GM12878 (cell line): ENCODE measurements at regions not wholly inside any gene's neighbourhood (a gene's known extent, or its start where the extent isn't known, plus 50 kb on each side); places are given as distances from the start of the nearest gene placed in this dataset.
A peak's percentile ranks its signal among the peaks of the same experiment; 100 is the strongest.

Source experiments
- CEBPB ChIP-seq, 2 experiments: fragments of 150-350 bp in 1 of 2; IDR thresholded peaks; 2 replicates each; pipeline ENCODE4 v1.6.1; 2012 to 2014; ENCODE audit warnings: low read depth in 2 of 2, low read length in 2 of 2, borderline replicate concordance in 1 of 2, inconsistent platforms in 1 of 2
- CHD2 ChIP-seq: IDR thresholded peaks from 2 replicates; pipeline ENCODE4 v1.6.1; 2011; ENCODE audit warnings: low read depth, low read length, improper control_type of control experiment, borderline replicate concordance
- CHD4 ChIP-seq: fragments of 200-600 bp; sonication (generic); IDR thresholded peaks from 2 replicates; pipeline ENCODE4 v1.6.1; 2016; ENCODE audit warnings: mild to moderate bottlenecking
- E2F8 ChIP-seq: fragments of 450-650 bp; IDR thresholded peaks from 2 replicates; pipeline ENCODE4 v1.6.1; 2018; ENCODE audit warnings: mild to moderate bottlenecking, low read depth, moderate library complexity; ENCODE audit not compliant: partially characterized antibody
- ELK1 ChIP-seq: IDR thresholded peaks from 2 replicates; pipeline ENCODE4 v1.6.1; 2012; ENCODE audit warnings: low read depth, low read length, improper control_type of control experiment
- GABPA ChIP-seq: IDR thresholded peaks from 2 replicates; pipeline ENCODE4 v1.6.1; 2014; ENCODE audit warnings: antibody characterized with exemption, low read depth, mild to moderate bottlenecking, inconsistent platforms
- IRF4 ChIP-seq: IDR thresholded peaks from 2 replicates; pipeline ENCODE4 v1.6.1; 2011; ENCODE audit warnings: low read depth, low read length
- MEF2A ChIP-seq: IDR thresholded peaks from 2 replicates; pipeline ENCODE4 v1.6.1; 2011; ENCODE audit warnings: low read depth, mild to moderate bottlenecking, low read length, moderate library complexity; ENCODE audit not compliant: insufficient read depth
- MEF2B ChIP-seq: fragments of 450-650 bp; IDR thresholded peaks from 2 replicates; pipeline ENCODE4 v1.6.1; 2018; ENCODE audit warnings: mild to moderate bottlenecking, moderate library complexity; ENCODE audit not compliant: partially characterized antibody, poor library complexity, severe bottlenecking
- MTA2 ChIP-seq: fragments of 450-650 bp; IDR thresholded peaks from 2 replicates; pipeline ENCODE4 v1.6.1; 2016; ENCODE audit warnings: low read depth, mild to moderate bottlenecking, moderate library complexity
- NFYB ChIP-seq: IDR thresholded peaks from 2 replicates; pipeline ENCODE4 v1.6.1; 2011; ENCODE audit warnings: low read depth, mild to moderate bottlenecking, low read length, improper control_type of control experiment, moderate library complexity; ENCODE audit not compliant: insufficient read depth
- POLR2A ChIP-seq: IDR thresholded peaks from 2 replicates; pipeline ENCODE4 v1.6.1; 2011; ENCODE audit warnings: low read depth, mild to moderate bottlenecking, low read length
- RBBP5 ChIP-seq: fragments of 200-600 bp; sonication (generic); conservative IDR thresholded peaks from 2 replicates; pipeline ENCODE4 v1.6.1; 2016
- RUNX3 ChIP-seq: IDR thresholded peaks from 2 replicates; pipeline ENCODE4 v1.6.1; 2012; ENCODE audit warnings: low read length, inconsistent platforms
- SP1 ChIP-seq: IDR thresholded peaks from one replicate; pipeline ENCODE4 v1.6.1; 2011; ENCODE audit warnings: low read depth, low read length

- TF ChIP-seq E2F8: no peak
- TF ChIP-seq CEBPB (IDR thresholded peaks at IDR 0.05; ENCODE audit: borderline replicate concordance in 1 of 2, low read depth in 2 of 2, low read length in 2 of 2): no peak
- TF ChIP-seq MEF2B: peak; percentile 48
- no peak for TF ChIP-seq NFYB
- TF ChIP-seq SP1: no peak
- no peak for TF ChIP-seq CHD2
- no peak for TF ChIP-seq IRF4
- TF ChIP-seq POLR2A: no peak
- TF ChIP-seq RUNX3: 0 out of 2 replicates have a peak, but pooled peaks have one; percentile 12
- no peak for TF ChIP-seq RBBP5
- TF ChIP-seq GABPA: peak; percentile 40
- 0 out of 2 replicates have a peak, but pooled peaks have one; percentile 33 for TF ChIP-seq MTA2
- TF ChIP-seq CHD4: no peak
- no peak for TF ChIP-seq ELK1
- 0 out of 2 replicates have a peak, but pooled peaks have one; percentile 29 for TF ChIP-seq MEF2A
These were observed 74.1 kb upstream of the POMGNT2 start (continued) for GRCh38 chr3:43180027-43180426.
